GM04503 (cell line): ENCODE measurements at regions not wholly inside any gene's neighbourhood (a gene's known extent, or its start where the extent isn't known, plus 50 kb on each side); places are given as distances from the start of the nearest gene placed in this dataset.

Experiments used
- DNase-seq: peaks from one replicate; pipeline ENCODE4 v3.0.0-alpha.2; 2012; ENCODE audit warnings: low read depth

- no peak for DNase-seq
These were observed 207.6 kb upstream of the FOXA2 start for GRCh38 chr20:22791877-22792525.

DNA sequence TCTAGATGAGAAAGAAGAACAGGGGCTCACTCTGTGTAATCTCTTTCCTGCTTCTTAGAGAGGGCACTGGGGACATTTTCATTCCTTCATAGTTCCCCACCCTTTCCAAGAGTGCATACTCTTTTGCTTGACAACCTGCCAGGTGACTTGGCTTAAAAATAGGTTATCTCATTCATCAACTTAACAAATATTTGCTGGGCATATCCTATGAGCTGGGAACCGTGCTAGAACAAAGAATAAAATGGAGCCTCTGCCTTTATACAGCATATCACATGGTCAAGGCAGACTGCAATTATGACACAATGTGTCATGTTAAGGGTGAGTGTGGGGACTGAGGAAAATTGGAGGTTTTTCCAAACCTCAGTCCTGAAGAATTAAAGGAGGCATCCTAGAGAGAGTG lies 209.8 kb upstream of the FOXA2 start:
- DNase-seq, result no peak

DNA sequence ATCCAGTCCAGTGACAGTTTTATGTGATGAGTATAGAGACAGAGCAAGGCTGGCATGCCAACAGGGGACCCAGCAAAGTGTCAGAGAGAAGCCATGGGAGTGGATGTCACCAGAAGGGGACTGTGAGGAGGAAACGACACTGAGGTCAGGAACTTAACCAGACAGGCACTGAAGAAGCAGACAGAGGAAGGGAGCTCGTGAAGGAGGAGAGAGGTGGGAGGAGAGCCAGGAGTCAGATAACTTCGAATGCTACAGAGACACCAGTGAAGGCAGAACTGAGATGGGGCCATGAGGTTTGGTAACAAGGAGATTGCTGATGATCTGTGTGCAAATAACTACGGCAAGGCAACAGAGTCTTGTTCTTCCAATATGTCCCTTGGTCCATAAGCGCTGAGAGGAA lies 211.1 kb upstream of the FOXA2 start:
- DNase-seq, result no peak

DNA sequence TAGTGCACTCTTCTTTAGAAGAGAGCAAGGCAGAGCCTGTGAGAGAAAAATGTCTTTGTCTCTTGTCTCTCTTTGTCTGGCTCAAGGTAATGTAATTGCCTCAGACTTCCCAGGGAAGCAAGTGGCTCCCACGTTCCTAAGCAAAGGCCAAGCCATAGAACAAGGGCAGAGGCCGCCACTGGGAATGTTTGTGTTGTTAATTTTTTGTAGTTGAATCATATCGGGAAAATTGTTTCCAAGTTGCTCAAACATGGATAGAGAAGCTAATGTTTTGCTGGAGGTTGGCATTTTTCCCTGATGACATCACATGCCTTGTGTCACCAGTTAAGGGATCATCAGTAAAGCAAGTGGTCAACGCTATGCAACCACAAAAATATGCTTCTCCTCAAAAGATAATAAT lies 211.5 kb upstream of the FOXA2 start:
- peak; percentile 91 for DNase-seq

GRCh38 chr20:22796469-22797077 lies 212.2 kb upstream of the FOXA2 start:
- DNase-seq, result no peak

GRCh38 chr20:22797103-22797502 lies 212.7 kb upstream of the FOXA2 start:
- DNase-seq, result no peak

GRCh38 chr20:22799687-22800086 lies 215.3 kb upstream of the FOXA2 start:
- DNase-seq, result no peak

DNA sequence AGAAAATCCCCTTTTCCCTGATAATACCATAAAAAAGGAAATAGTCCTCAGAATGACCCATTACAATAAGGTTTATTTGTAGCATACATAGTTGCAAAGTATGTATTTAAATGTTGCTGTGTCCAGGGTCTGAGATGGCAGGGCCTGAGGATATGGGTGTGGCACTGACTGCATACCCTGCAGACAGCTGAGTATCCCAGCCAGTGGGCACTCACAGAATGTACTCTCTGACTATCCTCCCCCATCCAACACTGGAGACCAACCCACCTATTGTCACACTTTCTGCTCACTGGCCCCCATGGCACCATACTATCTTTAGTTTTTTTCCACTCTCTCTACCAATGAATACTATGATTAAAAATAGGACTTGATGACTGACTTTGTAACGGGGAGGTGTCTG lies 215.8 kb upstream of the FOXA2 start:
- DNase-seq, result no peak

DNA sequence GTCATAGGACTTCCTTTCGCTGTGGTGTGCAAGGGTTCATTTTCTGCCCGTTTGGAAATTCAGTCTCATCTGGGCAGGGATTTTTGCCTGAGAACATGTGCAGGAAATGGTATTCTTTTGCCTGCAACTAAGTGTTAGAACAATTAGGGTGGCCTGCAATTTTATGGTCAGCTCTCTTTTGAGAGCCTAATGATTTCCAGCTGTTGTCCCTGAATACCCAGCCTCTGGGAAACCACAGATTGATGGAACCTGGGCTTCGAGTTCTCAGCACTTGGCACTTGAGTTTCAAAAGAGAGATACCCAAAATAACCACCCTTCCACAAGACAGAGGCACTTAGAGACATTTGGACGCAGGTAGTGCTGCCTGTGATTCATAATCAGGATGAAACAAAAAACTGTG lies 217.2 kb upstream of the FOXA2 start:
- DNase-seq, result no peak

GRCh38 chr20:22802296-22802695 lies 217.9 kb upstream of the FOXA2 start:
- DNase-seq, result no peak

DNA sequence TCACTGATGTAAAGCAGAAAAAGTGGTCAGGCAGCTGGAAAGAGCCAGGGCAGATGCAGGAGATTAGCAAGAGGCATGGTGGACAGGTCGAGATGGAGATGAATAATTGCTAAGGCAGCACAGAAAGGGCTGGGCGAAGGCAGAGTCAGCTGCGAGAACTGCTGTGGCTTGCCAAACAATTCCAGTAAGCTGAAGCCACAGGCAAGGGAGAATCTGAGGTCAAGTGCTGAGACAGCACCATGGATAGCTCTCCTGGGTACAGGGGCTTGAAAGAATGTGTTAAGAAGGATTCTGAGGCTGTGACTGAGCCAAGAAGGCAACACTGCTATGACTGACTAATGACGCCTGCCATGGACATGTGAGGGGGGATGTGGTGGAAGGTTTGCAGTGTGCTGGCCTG lies 220.8 kb upstream of the FOXA2 start:
- DNase-seq, result peak; percentile 19

- DNase-seq, result no peak
These were observed 221.6 kb upstream of the FOXA2 start for GRCh38 chr20:22805996-22806395.

- DNase-seq, result no peak
These were observed 222.7 kb upstream of the FOXA2 start for GRCh38 chr20:22807045-22807444.

GRCh38 chr20:22807646-22808244 lies 223.4 kb upstream of the FOXA2 start:
- no peak for DNase-seq

DNA sequence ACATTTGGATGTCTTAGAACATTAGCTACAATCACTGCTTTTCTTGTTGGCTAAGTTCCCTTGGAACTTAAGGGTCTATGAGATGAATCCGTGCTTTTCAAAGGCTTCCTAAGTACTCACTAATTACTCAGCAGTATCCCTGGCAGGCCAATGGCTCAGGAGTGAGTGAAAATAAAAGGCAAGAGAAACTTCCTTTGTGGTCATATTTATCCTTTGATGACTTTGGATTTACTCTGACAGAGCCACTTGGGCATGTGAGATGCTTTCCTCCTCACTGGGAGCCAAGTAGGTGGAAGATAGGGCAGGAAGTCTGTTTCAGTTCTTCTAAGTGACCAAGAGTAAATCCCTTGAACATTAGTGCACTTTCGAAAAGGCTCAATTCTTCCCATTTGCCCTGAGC lies 224.3 kb upstream of the FOXA2 start:
- no peak for DNase-seq

GRCh38 chr20:22810030-22810429 lies 225.1 kb upstream of the SSTR4 start:
- no peak for DNase-seq

DNA sequence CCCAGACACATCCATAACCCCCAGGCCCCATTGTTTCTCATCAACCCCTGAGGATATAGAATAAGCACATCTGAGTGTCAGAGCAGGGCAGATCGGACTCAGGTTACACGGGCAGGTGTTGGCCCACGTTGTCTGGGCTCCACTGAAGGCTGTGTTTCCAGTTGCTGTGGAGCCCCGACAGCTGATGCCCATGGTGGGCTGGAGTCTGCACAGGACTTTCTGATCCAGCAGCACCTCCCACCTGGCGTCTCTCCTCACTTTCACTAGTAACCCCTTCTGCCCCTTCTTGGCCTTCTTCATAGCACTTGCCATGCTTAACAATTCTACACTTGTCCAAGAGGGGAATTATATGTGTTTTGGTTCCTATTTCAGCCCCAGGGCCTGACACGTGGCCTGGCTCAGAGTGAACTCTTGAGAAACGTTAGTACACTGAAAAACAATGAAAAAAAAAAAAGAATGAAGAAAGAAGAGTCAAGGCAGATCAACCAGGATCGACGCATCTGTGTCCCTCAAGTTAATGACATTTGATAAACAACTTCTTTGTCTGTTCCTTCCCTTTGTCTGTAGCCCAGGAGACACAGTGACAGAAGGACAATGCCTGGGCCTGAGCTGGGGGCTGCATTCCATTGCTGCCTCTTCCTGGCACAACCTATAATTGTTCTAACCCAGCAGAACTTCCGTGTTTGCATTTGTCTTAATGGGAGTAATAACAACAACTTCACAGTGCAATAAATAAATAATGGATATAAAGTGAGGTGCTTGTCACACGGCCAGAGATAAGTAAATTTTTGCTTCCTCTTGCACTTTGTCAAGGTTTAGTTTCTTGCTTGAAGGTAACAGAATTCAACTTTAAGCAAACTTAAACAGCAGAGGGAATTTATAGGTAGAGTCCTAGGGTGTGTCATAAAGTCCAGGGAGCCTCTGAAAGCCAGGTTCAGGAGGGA lies 224.2 kb upstream of the SSTR4 start:
- DNase-seq, result no peak

DNA sequence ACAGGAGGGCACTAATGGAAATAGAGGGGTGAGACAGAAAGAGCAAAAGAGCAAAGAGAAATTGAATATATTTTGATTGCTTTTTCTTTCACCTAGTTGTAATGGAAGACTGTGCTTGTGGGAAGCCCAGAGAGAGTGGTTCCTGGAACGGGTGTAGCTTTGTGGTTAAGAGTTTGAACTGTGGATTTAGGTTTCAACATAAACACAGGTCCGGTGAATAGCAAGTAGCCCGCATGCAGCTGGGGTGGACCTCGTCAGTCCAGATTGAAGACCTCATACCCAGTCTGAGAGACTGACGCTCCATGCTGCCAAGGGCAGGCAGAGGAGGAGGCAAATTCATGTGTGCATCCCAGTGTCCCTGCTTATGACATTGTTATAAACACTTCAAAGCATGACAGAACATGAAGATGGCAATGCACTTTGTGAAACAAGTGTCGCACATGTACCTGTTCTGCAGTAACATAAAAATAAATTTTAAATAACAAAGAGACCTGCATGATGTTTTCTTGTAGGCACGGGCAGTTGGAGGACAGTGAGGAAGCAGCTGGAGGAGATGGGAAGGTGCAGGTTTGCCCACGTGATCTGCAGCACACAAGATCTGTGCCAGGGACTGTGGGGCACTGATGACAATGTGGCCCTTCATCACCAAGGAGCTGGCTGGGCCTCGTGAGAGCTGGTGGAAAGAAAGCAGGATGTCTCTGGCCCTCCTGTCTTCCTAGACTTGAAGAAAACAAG lies 220.5 kb upstream of the SSTR4 start:
- DNase-seq, result no peak

DNA sequence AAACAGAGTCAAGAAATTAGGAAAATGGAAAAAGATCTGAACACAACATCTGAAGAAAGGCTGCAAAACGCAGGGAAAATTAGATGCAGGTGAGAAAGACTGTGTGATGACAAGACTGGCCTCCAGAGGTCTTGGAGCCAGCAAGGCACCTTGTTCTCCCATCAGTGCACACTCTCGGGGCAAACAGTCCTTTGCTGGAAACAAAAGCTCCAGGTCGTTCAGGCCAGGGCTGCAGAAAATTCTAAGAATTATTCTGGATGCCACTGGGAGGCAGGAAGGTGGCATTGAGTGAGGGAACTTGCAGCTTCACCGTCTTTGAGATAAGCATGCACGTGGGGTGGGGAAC lies 219.9 kb upstream of the SSTR4 start:
- DNase-seq, result no peak

DNA sequence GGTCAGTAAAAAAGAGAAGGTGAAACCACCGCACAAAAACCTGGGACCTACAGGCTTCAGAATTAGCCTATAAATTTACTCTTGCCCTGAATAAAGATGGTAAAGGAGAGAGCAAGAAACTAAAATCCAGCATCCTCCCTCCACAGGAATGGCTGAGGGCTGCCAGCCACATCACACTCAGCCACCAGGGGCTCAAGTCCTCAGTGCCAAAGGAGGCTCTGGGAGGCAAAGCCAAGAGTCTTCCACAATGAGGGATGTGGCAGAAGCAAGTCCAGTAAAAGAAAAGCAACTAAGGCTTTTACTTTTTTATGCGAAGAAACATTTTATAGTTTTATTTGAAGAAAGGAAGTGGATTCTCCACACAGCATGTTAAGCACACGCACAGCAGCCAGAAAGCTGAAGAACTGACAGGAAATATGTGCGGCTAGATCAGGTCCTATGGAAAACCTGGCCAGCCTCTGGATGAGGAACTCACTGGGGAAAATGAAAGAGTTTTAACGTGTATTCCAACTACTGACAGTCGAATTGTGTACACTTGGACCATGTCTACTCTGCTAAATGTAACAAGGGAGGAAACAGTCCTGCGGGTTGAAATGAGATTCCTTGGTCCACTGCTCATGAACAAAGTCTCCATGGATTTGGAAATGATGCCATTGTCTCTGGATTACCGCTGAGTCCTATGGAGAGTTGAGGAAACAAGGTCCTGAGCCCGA lies 219.4 kb upstream of the SSTR4 start:
- DNase-seq, result no peak

DNA sequence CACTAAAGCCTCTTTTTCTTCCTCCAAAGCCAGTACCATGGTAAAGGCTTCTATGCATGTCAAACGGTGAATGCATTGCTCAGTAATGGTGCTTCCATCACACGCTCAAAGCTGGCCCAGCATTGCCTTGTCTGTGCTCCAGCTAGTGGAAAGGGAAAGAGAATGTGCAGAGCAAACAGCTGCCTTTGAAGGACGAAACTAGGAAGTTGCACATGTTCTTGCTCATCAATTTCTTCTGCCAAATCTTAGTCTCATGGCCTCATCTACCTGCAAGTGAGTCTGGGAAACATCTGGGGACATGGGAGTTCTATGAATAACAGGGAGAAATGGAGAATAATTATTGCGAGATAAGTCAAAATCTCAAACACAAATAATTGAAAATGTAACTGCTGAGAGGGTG lies 216.5 kb upstream of the SSTR4 start:
- DNase-seq, result no peak

DNA sequence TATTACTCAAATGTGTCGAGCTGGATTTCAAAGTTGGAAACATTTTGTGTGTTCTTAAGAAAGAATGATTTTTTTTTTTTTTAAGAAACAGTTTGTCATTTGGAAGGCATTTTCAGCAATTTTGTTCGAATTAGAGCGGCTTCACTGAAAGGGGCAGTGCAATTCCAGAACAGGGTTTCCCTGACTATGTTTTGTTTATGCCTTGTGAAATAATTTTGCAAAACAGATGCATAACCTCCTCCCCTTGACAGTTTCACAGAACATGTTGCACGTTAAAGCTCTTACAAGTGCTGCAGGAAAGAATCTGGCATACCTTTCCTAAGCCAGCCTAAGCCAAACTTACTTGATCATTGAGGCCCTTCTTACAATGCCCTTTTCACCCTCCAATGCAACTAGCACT lies 216.0 kb upstream of the SSTR4 start:
- DNase-seq, result no peak
